ENCODE measurements at regions not wholly inside any gene's neighbourhood (a gene's known extent, or its start where the extent isn't known, plus 50 kb on each side); places are given as distances from the start of the nearest gene placed in this dataset.

DNA sequence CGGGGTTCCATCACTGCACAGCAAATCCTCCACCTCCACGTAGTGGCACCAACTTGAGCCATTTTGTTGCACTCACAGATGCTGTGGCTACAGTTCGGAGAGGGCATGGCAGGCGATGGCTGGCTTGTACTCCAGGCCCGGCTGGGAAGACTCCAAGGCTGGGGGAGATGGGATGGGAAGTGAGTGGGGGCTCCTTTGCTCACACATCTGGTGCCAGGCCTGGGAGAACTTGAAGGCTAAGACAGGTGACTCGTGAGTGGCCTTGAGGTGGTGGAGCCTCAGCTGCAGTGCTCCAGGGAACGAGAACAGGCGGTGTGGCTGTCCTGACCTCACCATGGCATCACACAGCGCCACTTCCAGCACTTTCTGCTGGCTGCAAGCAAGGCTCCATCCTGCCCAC, 87.9 kb downstream of the PLXNA1 start:
- no peak overlapping the region for H3K4me3 ChIP-seq (ENCODE audit: low read depth, low read length)
- H2AFZ ChIP-seq, result no peak overlapping the region
- H3K36me3 ChIP-seq (ENCODE audit: control insufficient read depth, insufficient read depth, low read length), result no peaks in the 10 kb centered on the region
- no peak overlapping the region for H3K27ac ChIP-seq
- TF ChIP-seq, protein P1, sequence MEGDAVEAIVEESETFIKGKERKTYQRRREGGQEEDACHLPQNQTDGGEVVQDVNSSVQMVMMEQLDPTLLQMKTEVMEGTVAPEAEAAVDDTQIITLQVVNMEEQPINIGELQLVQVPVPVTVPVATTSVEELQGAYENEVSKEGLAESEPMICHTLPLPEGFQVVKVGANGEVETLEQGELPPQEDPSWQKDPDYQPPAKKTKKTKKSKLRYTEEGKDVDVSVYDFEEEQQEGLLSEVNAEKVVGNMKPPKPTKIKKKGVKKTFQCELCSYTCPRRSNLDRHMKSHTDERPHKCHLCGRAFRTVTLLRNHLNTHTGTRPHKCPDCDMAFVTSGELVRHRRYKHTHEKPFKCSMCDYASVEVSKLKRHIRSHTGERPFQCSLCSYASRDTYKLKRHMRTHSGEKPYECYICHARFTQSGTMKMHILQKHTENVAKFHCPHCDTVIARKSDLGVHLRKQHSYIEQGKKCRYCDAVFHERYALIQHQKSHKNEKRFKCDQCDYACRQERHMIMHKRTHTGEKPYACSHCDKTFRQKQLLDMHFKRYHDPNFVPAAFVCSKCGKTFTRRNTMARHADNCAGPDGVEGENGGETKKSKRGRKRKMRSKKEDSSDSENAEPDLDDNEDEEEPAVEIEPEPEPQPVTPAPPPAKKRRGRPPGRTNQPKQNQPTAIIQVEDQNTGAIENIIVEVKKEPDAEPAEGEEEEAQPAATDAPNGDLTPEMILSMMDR (IDR thresholded peaks at IDR 0.05), result no peak
- H3K9ac ChIP-seq, result no peak overlapping the region
- no peaks in the 10 kb centered on the region for H3K27me3 ChIP-seq (ENCODE audit: control insufficient read depth, insufficient read depth, low read length)
- H3K4me2 ChIP-seq (ENCODE audit: low read length), result no peak overlapping the region
- H3K79me2 ChIP-seq, result no peaks in the 10 kb centered on the region
- H3K4me1 ChIP-seq, result peaks cover 27% of the 10 kb centered on the region
- no peaks in the 10 kb centered on the region for H3K9me3 ChIP-seq (ENCODE audit: control insufficient read depth, low read length)

DNA sequence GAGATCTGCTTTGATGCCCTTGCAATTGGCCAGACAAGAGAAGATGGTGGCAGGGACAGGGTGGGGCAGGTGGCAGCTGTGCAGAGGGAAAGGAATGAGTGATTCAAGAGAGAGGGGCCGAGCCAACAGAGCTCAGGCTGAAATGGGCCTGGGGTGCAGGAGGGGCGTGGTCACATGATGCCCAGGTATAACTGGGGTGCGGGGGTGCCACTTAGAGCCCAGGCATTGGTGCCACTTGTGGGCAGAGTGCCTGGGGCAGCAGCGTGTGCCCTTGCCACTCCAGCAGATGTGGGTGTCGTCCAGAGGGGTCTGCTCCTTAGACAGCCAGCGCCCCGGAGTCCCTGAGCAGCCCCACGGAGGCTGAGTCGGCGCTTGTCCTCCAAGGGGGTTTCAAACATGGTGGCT, 88.7 kb downstream of the PLXNA1 start:
- no peak overlapping the region for H3K4me2 ChIP-seq (ENCODE audit: low read length)
- H3K27me3 ChIP-seq (ENCODE audit: control insufficient read depth, insufficient read depth, low read length), result no peaks in the 10 kb centered on the region
- H3K36me3 ChIP-seq (ENCODE audit: control insufficient read depth, insufficient read depth, low read length), result no peaks in the 10 kb centered on the region
- no peak overlapping the region for H3K9ac ChIP-seq
- no peak overlapping the region for H3K27ac ChIP-seq
- no peaks in the 10 kb centered on the region for H3K9me3 ChIP-seq (ENCODE audit: control insufficient read depth, low read length)
- TF ChIP-seq, protein P1 (IDR thresholded peaks at IDR 0.05), result no peak
- H3K4me1 ChIP-seq, result peaks cover 27% of the 10 kb centered on the region
- H2AFZ ChIP-seq, result no peak overlapping the region
- no peak overlapping the region for H3K4me3 ChIP-seq (ENCODE audit: low read depth, low read length)
- H3K79me2 ChIP-seq, result no peaks in the 10 kb centered on the region

- Histone ChIP-seq H3K4me1 (peaks cover 27% of the 10 kb centered on the region), H2AFZ (no peak overlapping the region), H3K4me2 (ENCODE audit: low read length) (no peak overlapping the region), H3K27ac (no peak overlapping the region), H3K27me3 (ENCODE audit: control insufficient read depth, insufficient read depth, low read length) (no peaks in the 10 kb centered on the region), H3K9ac (no peak overlapping the region), H3K36me3 (ENCODE audit: control insufficient read depth, insufficient read depth, low read length) (no peaks in the 10 kb centered on the region), H3K4me3 (ENCODE audit: low read depth, low read length) (no peak overlapping the region), H3K9me3 (ENCODE audit: control insufficient read depth, low read length) (no peaks in the 10 kb centered on the region), H3K79me2 (no peaks in the 10 kb centered on the region)
- TF ChIP-seq, protein P1 (IDR thresholded peaks at IDR 0.05), result no peak
Observed at GRCh38 chr3:127072221-127072771, 89.4 kb downstream of the PLXNA1 start.

DNA sequence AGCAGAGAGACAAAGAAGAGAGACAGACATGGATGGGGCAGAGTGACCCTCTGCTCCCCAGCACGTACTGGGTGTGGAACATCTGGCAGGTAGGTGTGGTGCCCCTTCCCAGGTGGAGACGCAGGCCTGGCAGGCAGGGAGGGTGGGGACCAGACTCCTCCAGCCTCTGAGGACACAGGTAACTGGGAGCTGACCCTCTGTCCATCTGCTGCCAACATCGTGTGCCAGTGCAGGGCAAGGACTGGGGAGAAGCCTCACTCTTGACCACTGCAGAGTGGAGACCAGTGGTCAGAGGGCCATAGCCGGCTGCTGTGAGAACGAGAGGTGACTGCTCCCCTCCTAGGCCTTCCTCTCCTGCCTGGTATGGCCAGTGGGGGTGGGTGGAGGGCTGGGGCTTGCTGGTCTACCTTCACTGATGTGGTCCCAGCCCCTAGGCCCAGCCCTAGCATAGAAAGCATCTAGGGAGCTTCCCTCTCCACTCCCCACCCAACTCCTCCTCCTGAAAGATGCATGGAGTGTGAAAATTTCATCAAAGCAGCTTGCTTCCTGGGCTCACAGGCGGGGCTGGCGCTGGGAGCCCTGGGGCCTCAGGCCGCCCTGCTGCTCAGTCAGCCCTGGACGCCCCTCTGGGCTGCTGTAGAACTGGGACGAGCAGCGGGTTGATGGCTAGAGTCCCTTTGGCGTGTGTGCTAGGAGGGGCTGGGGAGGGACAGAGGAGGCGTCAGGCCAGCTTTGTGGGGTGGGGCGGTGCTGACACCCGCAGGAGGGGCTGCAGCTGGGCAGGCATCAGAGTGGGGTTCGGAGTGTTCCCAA, 90.3 kb downstream of the PLXNA1 start:
- no peaks in the 10 kb centered on the region for H3K27me3 ChIP-seq (ENCODE audit: control insufficient read depth, insufficient read depth, low read length)
- peaks cover 27% of the 10 kb centered on the region for H3K4me1 ChIP-seq
- no peaks in the 10 kb centered on the region for H3K79me2 ChIP-seq

More for the DNA sequence above, 90.3 kb downstream of the PLXNA1 start:
- Histone ChIP-seq H3K4me3 (ENCODE audit: low read depth, low read length) (no peak overlapping the region), H3K9me3 (ENCODE audit: control insufficient read depth, low read length) (no peaks in the 10 kb centered on the region), H3K9ac (no peak overlapping the region), H2AFZ (no peak overlapping the region), H3K27ac (no peak overlapping the region), H3K36me3 (ENCODE audit: control insufficient read depth, insufficient read depth, low read length) (no peaks in the 10 kb centered on the region), H3K4me2 (ENCODE audit: low read length) (no peak overlapping the region)
- TF ChIP-seq, protein P1 (IDR thresholded peaks at IDR 0.05), result no peak
